Ishikawa (cell line): ENCODE measurements at regions not wholly inside any gene's neighbourhood (a gene's known extent, or its start where the extent isn't known, plus 50 kb on each side); places are given as distances from the start of the nearest gene placed in this dataset.

Experiments used
- CREB1 ChIP-seq: IDR thresholded peaks from 2 replicates; pipeline ENCODE4 v1.6.1; 2012; ENCODE audit warnings: low read depth
- EGR1 ChIP-seq: IDR thresholded peaks from 2 replicates; pipeline ENCODE4 v1.6.1; 2012
- EP300 ChIP-seq: IDR thresholded peaks from 2 replicates; pipeline ENCODE4 v1.6.1; 2012; ENCODE audit warnings: borderline replicate concordance
- FOXM1 ChIP-seq: IDR thresholded peaks from 2 replicates; pipeline ENCODE4 v1.6.1; 2012; ENCODE audit warnings: low read depth, borderline replicate concordance
- NFIC ChIP-seq: IDR thresholded peaks from 2 replicates; pipeline ENCODE4 v1.6.1; 2012
- RAD21 ChIP-seq: IDR thresholded peaks from 2 replicates; pipeline ENCODE4 v1.6.1; 2012; ENCODE audit warnings: low read depth
- TAF1 ChIP-seq: IDR thresholded peaks from 2 replicates; pipeline ENCODE4 v1.6.1; 2012; ENCODE audit warnings: low read depth, mild to moderate bottlenecking
- TEAD4 ChIP-seq: IDR thresholded peaks from 2 replicates; pipeline ENCODE4 v1.6.1; 2012
- YY1 ChIP-seq: IDR thresholded peaks from 2 replicates; pipeline ENCODE4 v1.6.1; 2012; ENCODE audit warnings: low read depth
- ZBTB7A ChIP-seq: IDR thresholded peaks from 2 replicates; pipeline ENCODE4 v1.6.1; 2012; ENCODE audit warnings: low read depth
- TF ChIP-seq, protein P1 (sequence below): IDR thresholded peaks from 2 replicates; pipeline ENCODE4 v1.6.1; 2012
- TF ChIP-seq, protein P2 (sequence below): IDR thresholded peaks from 2 replicates; pipeline ENCODE4 v1.6.1; 2012
- TF ChIP-seq, protein P3 (sequence below): IDR thresholded peaks from 2 replicates; pipeline ENCODE4 v1.6.1; 2012; ENCODE audit warnings: low read depth, mild to moderate bottlenecking

DNA sequence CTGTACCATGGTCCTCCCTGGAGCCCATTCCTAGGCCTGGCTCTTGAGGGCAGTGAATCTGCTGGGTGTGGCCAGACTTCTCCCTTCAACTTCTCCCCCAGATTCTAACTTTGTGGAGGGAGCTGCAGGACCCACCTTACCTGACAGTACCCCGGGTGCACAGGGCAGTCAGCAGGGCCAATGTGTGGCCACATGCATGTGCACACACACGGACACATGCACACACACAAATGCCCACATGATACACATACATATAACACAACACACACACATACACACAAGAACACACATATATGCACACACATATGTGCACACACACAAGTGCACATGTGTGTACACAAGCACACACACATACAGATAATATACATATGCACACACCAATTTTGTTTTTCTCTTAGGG is 300.0 kb upstream of the HS6ST1 start:
- TF ChIP-seq CREB1 (no peak), RAD21 (no peak), NFIC (no peak), TAF1 (no peak), ZBTB7A (no peak), EGR1 (no peak), YY1 (no peak), EP300 (no peak), TEAD4 (no peak), FOXM1 (no peak)
- TF ChIP-seq, protein P1, sequence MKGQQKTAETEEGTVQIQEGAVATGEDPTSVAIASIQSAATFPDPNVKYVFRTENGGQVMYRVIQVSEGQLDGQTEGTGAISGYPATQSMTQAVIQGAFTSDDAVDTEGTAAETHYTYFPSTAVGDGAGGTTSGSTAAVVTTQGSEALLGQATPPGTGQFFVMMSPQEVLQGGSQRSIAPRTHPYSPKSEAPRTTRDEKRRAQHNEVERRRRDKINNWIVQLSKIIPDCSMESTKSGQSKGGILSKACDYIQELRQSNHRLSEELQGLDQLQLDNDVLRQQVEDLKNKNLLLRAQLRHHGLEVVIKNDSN: no peak
- TF ChIP-seq, protein P2, sequence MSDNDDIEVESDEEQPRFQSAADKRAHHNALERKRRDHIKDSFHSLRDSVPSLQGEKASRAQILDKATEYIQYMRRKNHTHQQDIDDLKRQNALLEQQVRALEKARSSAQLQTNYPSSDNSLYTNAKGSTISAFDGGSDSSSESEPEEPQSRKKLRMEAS: no peak
- TF ChIP-seq, protein P3, sequence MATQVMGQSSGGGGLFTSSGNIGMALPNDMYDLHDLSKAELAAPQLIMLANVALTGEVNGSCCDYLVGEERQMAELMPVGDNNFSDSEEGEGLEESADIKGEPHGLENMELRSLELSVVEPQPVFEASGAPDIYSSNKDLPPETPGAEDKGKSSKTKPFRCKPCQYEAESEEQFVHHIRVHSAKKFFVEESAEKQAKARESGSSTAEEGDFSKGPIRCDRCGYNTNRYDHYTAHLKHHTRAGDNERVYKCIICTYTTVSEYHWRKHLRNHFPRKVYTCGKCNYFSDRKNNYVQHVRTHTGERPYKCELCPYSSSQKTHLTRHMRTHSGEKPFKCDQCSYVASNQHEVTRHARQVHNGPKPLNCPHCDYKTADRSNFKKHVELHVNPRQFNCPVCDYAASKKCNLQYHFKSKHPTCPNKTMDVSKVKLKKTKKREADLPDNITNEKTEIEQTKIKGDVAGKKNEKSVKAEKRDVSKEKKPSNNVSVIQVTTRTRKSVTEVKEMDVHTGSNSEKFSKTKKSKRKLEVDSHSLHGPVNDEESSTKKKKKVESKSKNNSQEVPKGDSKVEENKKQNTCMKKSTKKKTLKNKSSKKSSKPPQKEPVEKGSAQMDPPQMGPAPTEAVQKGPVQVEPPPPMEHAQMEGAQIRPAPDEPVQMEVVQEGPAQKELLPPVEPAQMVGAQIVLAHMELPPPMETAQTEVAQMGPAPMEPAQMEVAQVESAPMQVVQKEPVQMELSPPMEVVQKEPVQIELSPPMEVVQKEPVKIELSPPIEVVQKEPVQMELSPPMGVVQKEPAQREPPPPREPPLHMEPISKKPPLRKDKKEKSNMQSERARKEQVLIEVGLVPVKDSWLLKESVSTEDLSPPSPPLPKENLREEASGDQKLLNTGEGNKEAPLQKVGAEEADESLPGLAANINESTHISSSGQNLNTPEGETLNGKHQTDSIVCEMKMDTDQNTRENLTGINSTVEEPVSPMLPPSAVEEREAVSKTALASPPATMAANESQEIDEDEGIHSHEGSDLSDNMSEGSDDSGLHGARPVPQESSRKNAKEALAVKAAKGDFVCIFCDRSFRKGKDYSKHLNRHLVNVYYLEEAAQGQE: no peak
